Neural cell (in vitro differentiated cells): ENCODE measurements at regions not wholly inside any gene's neighbourhood (a gene's known extent, or its start where the extent isn't known, plus 50 kb on each side); places are given as distances from the start of the nearest gene placed in this dataset.

Experiments used
- H2AFZ ChIP-seq: fragments of 200-600, 300-800 bp; sonication (generic), shearing (Covaris generic); 2 replicates; pipeline ENCODE4 v1.6.0; 2014; ENCODE audit warnings: low read depth, mild to moderate bottlenecking, antibody characterized with exemption, low read length, moderate library complexity
- H3F3A ChIP-seq: fragments of 200-600 bp; shearing (Covaris generic); 2 replicates; pipeline ENCODE4 v1.6.1; 2016; ENCODE audit warnings: mild to moderate bottlenecking, moderate library complexity, mixed read lengths, antibody characterized with exemption, low read length; ENCODE audit not compliant: insufficient read depth, poor library complexity, severe bottlenecking
- H3K27ac ChIP-seq: fragments of 200-600, 300-800 bp; sonication (generic), shearing (Covaris generic); 2 replicates; pipeline ENCODE4 v1.5.1; 2014; ENCODE audit warnings: mild to moderate bottlenecking, low read length, moderate library complexity
- H3K27me3 ChIP-seq: fragments of 300-800, 200-600 bp; sonication (generic), shearing (Covaris generic); 2 replicates; pipeline ENCODE4 v1.6.0; 2014; ENCODE audit warnings: mild to moderate bottlenecking, low read depth, low read length, moderate library complexity; ENCODE audit not compliant: insufficient read depth
- H3K36me3 ChIP-seq: fragments of 300-800, 200-600 bp; sonication (generic), shearing (Covaris generic); 2 replicates; pipeline ENCODE4 v1.5.1; 2014; ENCODE audit warnings: mild to moderate bottlenecking, antibody characterized with exemption, low read length, moderate library complexity; ENCODE audit not compliant: insufficient read depth
- H3K4me2 ChIP-seq: fragments of 300-800, 200-600 bp; sonication (generic), shearing (Covaris generic); 2 replicates; pipeline ENCODE4 v1.6.0; 2014; ENCODE audit warnings: mild to moderate bottlenecking, low read length
- H3K4me3 ChIP-seq: fragments of 300-800, 200-600 bp; sonication (generic), shearing (Covaris generic); 2 replicates; pipeline ENCODE4 v1.5.1; 2014; ENCODE audit warnings: mild to moderate bottlenecking, low read length, moderate library complexity
- H3K79me2 ChIP-seq: fragments of 200-600 bp; shearing (Covaris generic); replicated peaks from 2 replicates; pipeline ENCODE4 v1.6.0; 2014; ENCODE audit warnings: mild to moderate bottlenecking, low read length, moderate library complexity; ENCODE audit not compliant: insufficient read depth
- H3K9ac ChIP-seq: fragments of 300-800, 200-600 bp; sonication (generic), shearing (Covaris generic); 2 replicates; pipeline ENCODE4 v1.6.1; 2016; ENCODE audit warnings: mild to moderate bottlenecking, low read length, mixed read lengths
- H3K9me2 ChIP-seq: fragments of 200-600 bp; shearing (Covaris generic); 2 replicates; pipeline ENCODE4 v1.6.1; 2016; ENCODE audit warnings: mild to moderate bottlenecking, low read length, mixed read lengths; ENCODE audit not compliant: insufficient read depth
- H3K9me3 ChIP-seq: fragments of 200-600, 300-800 bp; sonication (generic), shearing (Covaris generic); 2 replicates; pipeline ENCODE4 v1.6.1; 2016; ENCODE audit warnings: mild to moderate bottlenecking, mixed run types, low read length, moderate library complexity, mixed read lengths
- H4K20me1 ChIP-seq: fragments of 200-600 bp; shearing (Covaris generic); 2 replicates; pipeline ENCODE4 v1.6.1; 2016; ENCODE audit warnings: mild to moderate bottlenecking, mixed run types; ENCODE audit not compliant: insufficient read depth
- EZH2 ChIP-seq: fragments of 200-600, 300-800 bp; shearing (Covaris generic), sonication (generic); IDR thresholded peaks from 2 replicates; pipeline ENCODE4 v1.6.1; 2014; ENCODE audit warnings: antibody characterized with exemption, low read length, borderline replicate concordance, mild to moderate bottlenecking; ENCODE audit not compliant: insufficient read depth, poor library complexity, severe bottlenecking
- MXI1 ChIP-seq: fragments of 450-650 bp; conservative IDR thresholded peaks from 2 replicates; pipeline ENCODE4 v1.6.1; 2014; ENCODE audit warnings: antibody characterized with exemption, mild to moderate bottlenecking; ENCODE audit not compliant: poor library complexity, severe bottlenecking
- POLR2AphosphoS5 ChIP-seq: IDR thresholded peaks from 2 replicates; pipeline ENCODE4 v1.6.1; 2012
- RAD21 ChIP-seq: fragments of 450-650 bp; conservative IDR thresholded peaks from 2 replicates; pipeline ENCODE4 v1.6.1; 2014; ENCODE audit warnings: antibody characterized with exemption, mild to moderate bottlenecking, moderate library complexity
- SMC3 ChIP-seq: fragments of 450-650 bp; conservative IDR thresholded peaks from 2 replicates; pipeline ENCODE4 v1.6.1; 2014; ENCODE audit warnings: antibody characterized with exemption, mild to moderate bottlenecking, moderate library complexity; ENCODE audit not compliant: poor library complexity
- TAF1 ChIP-seq: IDR thresholded peaks from 2 replicates; pipeline ENCODE4 v1.6.1; 2012; ENCODE audit warnings: low read depth
- TF ChIP-seq, protein P1 (sequence below): fragments of 450-650 bp; IDR thresholded peaks from 2 replicates; pipeline ENCODE4 v1.5.1; 2014; ENCODE audit warnings: antibody characterized with exemption, mild to moderate bottlenecking, moderate library complexity; ENCODE audit not compliant: poor library complexity, severe bottlenecking
- TF ChIP-seq, protein P2 (sequence below): IDR thresholded peaks from 2 replicates; pipeline ENCODE4 v1.6.1; 2012; ENCODE audit warnings: borderline replicate concordance

DNA sequence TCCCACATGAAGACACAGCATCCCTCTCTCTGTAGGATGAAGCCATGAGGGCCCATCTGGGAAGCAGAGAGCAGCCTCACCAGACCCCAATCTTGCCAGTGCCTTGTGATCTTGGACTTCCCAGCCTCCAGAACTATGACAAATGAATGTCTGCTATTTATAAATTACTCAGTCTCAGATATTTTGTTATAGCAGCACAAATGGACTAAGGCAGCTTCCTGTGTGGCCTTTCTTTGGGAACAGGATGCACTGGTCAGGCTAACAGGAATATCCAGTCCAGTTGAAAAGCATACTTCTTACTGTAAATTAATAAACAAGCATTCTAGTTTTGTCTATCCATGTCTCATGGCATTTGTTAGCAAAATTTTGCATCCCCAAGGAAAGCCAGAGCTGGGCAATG lies 134.1 kb upstream of the ETV3 start:
- Histone ChIP-seq H3K4me2 (no peak overlapping the region), H3F3A (no peaks in the 10 kb centered on the region), H3K79me2 (no peaks in the 10 kb centered on the region), H3K36me3 (no peaks in the 10 kb centered on the region), H3K9ac (no peak overlapping the region), H3K27me3 (no peaks in the 10 kb centered on the region), H3K9me3 (no peaks in the 10 kb centered on the region), H3K9me2 (no peaks in the 10 kb centered on the region), H3K27ac (no peak overlapping the region), H4K20me1 (no peaks in the 10 kb centered on the region), H3K4me3 (no peak overlapping the region), H2AFZ (no peak overlapping the region)
- TF ChIP-seq MXI1, result no peak

DNA sequence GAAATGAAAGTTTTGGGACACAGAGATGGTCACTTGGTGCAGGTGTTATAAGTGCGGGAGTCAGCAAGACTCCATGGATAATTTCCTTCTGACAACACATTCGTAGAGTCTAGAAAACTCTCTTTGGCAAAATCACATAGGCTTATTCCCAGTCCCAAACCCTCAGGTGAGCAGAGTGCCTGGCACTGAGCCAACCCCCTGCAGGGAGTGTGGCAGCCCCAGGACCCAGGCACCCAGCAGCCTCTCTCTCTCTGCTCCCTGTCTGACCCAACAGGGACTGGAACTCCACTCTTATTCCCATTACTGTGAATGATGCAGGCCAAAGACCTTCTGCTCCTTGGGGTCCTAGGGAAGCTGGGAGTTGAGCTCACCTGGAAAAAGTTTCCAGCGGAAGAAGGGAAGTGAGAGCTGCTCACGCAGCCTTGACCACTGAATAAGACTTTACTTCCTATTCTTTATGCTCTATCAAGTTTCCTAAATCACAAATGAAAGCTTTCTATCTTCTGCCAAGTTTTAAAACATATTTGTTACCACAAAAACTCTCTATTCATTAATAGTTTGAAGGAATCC lies 132.6 kb upstream of the ETV3 start:
- TF ChIP-seq RAD21 (no peak), SMC3 (no peak)
- TF ChIP-seq, protein P1, sequence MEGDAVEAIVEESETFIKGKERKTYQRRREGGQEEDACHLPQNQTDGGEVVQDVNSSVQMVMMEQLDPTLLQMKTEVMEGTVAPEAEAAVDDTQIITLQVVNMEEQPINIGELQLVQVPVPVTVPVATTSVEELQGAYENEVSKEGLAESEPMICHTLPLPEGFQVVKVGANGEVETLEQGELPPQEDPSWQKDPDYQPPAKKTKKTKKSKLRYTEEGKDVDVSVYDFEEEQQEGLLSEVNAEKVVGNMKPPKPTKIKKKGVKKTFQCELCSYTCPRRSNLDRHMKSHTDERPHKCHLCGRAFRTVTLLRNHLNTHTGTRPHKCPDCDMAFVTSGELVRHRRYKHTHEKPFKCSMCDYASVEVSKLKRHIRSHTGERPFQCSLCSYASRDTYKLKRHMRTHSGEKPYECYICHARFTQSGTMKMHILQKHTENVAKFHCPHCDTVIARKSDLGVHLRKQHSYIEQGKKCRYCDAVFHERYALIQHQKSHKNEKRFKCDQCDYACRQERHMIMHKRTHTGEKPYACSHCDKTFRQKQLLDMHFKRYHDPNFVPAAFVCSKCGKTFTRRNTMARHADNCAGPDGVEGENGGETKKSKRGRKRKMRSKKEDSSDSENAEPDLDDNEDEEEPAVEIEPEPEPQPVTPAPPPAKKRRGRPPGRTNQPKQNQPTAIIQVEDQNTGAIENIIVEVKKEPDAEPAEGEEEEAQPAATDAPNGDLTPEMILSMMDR, result no peak
- Histone ChIP-seq H3K9me3 (no peaks in the 10 kb centered on the region), H3K79me2 (no peaks in the 10 kb centered on the region), H4K20me1 (no peaks in the 10 kb centered on the region), H3K27ac (no peak overlapping the region), H2AFZ (no peak overlapping the region), H3K4me2 (no peak overlapping the region), H3K4me3 (no peak overlapping the region), H3K9me2 (no peaks in the 10 kb centered on the region), H3K27me3 (no peaks in the 10 kb centered on the region), H3K36me3 (no peaks in the 10 kb centered on the region), H3K9ac (no peak overlapping the region), H3F3A (no peaks in the 10 kb centered on the region)

DNA sequence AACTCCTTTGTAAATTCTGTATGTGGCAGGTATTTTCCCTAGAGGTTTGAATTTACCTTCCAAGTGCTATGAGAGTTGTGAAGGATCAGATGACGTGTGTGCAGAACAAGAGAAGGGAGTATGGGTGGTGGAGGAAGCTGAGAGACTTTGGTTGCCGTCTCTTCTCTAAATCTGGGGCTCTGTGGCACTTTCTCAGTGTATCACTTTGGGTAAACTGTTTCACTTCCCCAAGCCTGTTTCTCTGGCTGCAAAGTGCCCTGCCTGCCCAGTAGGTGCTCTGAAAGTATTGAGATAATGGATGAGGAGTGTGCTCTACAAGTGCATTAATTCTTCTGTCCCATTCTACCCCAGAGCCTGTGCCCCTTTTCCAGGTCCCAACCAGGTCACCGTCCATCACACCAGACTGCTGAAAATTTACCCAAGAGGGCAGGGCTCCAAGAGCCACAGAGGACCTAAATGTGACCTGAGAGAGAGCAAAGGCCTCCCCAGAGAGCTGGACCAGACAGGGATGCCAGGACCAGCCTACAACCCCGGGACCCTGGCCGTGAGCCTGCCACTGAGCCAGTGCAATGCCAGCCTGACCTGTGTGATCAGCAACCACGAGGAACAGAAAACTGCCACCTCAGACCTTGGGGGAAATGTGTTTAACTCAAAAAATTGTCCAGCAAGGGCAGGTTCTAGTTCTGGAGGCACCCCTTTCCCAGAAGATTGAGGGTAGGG lies 131.6 kb upstream of the ETV3 start:
- Histone ChIP-seq H3K36me3 (no peaks in the 10 kb centered on the region), H3K4me2 (no peak overlapping the region), H4K20me1 (no peaks in the 10 kb centered on the region), H3K4me3 (no peak overlapping the region), H3K9me2 (no peaks in the 10 kb centered on the region), H3K9me3 (no peaks in the 10 kb centered on the region), H3F3A (no peaks in the 10 kb centered on the region), H3K79me2 (no peaks in the 10 kb centered on the region), H2AFZ (no peak overlapping the region), H3K27me3 (no peaks in the 10 kb centered on the region), H3K27ac (no peak overlapping the region), H3K9ac (no peak overlapping the region)
- TF ChIP-seq SMC3 (no peak), POLR2AphosphoS5 (no peak), MXI1 (no peak), EZH2 (no peak), TAF1 (no peak), RAD21 (no peak)
- TF ChIP-seq, protein P1, result no peak
- TF ChIP-seq, protein P2, sequence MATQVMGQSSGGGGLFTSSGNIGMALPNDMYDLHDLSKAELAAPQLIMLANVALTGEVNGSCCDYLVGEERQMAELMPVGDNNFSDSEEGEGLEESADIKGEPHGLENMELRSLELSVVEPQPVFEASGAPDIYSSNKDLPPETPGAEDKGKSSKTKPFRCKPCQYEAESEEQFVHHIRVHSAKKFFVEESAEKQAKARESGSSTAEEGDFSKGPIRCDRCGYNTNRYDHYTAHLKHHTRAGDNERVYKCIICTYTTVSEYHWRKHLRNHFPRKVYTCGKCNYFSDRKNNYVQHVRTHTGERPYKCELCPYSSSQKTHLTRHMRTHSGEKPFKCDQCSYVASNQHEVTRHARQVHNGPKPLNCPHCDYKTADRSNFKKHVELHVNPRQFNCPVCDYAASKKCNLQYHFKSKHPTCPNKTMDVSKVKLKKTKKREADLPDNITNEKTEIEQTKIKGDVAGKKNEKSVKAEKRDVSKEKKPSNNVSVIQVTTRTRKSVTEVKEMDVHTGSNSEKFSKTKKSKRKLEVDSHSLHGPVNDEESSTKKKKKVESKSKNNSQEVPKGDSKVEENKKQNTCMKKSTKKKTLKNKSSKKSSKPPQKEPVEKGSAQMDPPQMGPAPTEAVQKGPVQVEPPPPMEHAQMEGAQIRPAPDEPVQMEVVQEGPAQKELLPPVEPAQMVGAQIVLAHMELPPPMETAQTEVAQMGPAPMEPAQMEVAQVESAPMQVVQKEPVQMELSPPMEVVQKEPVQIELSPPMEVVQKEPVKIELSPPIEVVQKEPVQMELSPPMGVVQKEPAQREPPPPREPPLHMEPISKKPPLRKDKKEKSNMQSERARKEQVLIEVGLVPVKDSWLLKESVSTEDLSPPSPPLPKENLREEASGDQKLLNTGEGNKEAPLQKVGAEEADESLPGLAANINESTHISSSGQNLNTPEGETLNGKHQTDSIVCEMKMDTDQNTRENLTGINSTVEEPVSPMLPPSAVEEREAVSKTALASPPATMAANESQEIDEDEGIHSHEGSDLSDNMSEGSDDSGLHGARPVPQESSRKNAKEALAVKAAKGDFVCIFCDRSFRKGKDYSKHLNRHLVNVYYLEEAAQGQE, result no peak
